Prostate gland (tissue), 2 donors: ENCODE measurements at regions not wholly inside any gene's neighbourhood (a gene's known extent, or its start where the extent isn't known, plus 50 kb on each side); places are given as distances from the start of the nearest gene placed in this dataset.

Experiments used
- CTCF ChIP-seq, 4 experiments: fragments of 200-600 bp in 2 of 4; fragments of 450-650 bp in 2 of 4; sonication (generic) in 2 of 4; IDR thresholded peaks; 1 replicate in 3 of 4; 2 replicates in 1 of 4; pipeline ENCODE4 v1.5.1; 2016 to 2019; ENCODE audit warnings: antibody characterized with exemption in 4 of 4, mild to moderate bottlenecking in 2 of 4, moderate library complexity in 2 of 4
- POLR2A ChIP-seq: fragments of 450-650 bp; IDR thresholded peaks from one replicate; pipeline ENCODE4 v1.6.1; 2016; ENCODE audit warnings: antibody characterized with exemption, mild to moderate bottlenecking

GRCh38 chr6:54706844-54707605 lies 139.5 kb upstream of the FAM83B start:
- TF ChIP-seq CTCF (IDR thresholded peaks at IDR 0.05) (no peak), POLR2A (no peak)
